GM18868 (cell line): ENCODE measurements at regions not wholly inside any gene's neighbourhood (a gene's known extent, or its start where the extent isn't known, plus 50 kb on each side); places are given as distances from the start of the nearest gene placed in this dataset.

Experiments used
- ATAC-seq: cut with Tn5 transposase; IDR thresholded peaks from one replicate; pipeline ENCODE4 v1.9.1; 2021; ENCODE audit warnings: mild to moderate bottlenecking, moderate library complexity; ENCODE audit not compliant: unreplicated experiment

DNA sequence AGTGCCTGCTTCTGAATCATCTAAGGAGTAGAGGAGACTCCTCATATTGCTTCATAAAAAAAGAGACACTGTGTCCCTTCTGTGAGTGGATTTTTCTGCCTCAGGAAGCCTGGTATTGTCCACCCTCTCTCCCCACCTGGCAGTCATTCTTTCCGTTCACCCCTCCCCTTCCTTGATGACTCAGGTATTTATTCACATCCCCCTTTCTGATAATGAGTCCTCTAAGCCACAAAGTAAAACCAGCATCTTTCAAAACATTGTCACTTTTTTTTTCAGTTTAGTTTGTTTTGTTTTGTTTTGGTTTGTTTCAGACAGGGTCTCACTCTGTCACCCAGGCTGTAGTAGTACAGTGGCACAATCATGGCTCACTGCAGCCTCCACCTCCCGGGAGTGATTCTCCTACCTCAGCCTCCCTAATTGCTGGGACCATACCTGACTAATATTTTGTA lies 65.2 kb upstream of the UBE2E1 start:
- ATAC-seq, result peak; percentile 88

GRCh38 chr3:23741036-23741706 lies 64.6 kb upstream of the UBE2E1 start:
- peak; percentile 19 for ATAC-seq

- ATAC-seq, result no peak
Measured at GRCh38 chr3:23743141-23743784, 62.5 kb upstream of the UBE2E1 start.

DNA sequence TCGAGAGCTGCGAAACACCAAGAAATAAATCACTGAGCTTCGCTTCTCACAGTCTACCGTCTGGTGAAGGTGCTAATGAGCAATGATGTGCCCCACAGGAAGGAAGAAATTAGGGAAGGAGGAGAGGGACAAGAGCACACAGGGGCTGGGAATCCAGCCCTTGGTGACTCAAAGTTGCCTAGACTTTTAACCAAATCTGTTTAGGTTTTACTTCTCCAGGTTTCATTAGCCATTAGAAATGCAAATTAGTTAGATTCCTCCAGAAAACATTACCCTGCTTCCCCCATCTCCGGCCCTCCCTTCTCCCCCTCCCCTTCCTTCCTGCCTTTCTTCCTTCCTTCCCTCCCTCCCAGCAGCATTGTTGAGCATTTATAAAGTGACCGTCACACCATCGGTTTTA lies 59.3 kb upstream of the UBE2E1 start:
- no peak for ATAC-seq

DNA sequence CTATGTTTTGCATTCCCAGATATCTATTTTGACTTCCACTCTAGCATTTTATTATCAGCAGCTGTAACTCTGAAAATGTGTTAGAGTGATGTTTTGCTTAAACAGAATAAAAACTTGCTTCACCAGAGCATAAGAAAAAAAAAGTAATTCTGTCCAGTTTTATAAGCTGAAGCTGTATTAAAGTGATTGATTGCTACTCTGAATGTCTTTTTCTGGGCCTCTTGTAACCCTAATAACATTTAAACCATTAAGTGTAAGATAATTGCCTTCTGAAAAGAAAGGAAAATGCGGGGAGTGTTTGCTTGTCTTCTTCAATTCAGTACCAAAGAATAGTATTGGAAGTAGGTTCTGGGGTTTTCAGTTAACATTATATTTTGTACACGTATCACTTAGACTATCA lies 57.9 kb upstream of the UBE2E1 start:
- ATAC-seq, result no peak

DNA sequence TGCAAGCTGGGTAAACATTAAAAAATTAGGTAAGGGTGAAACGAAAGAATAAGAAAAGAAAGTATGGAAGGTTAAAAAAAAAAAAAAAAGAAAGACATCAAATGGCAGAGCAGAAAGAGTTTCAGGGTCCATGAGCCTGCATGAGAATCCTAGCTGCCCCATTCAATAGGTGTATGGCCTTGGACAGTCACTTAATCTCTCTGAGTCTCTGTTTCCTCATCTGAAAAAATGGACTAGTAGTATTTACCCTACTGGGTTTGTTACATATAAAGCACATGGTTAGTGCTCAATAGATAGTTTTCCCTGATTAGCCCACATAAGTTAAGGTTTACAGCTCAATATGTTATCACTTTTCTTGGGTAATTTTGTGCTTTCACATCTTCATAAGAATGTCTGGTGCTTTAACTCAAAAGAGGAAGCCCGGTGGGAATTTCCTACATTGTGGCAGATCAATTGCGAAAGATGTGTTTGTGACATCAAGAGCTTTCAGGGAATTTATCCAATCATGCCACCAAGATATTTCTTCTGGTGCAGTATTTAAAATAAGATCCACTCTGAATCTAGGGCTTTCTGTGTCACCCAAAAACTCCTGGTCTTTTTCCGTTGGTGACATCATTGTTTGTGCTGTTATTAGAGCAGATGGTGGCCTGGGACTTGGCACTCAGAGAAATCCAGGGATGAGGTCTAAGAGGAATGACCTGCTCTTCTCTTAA lies 57.2 kb upstream of the UBE2E1 start:
- ATAC-seq, result peak; percentile 44

DNA sequence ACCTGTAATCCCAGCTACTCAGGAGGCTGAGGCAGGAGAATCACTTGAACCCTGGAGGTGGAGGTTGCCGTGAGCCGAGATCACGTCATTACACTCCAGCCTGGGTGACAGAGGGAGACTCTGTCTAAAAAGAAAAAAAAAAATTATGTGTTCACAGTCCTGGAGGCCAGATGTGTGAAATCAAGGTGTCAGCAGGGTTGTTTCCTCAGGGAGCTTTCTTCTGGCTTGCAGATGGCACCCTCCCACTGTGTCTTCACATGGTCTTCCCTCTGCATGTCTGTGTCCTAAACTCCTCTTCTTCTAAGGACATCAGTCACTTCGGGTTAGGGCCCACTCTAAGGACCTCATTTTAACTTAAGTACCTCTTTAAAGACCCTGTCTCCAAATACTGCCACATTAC lies 56.1 kb upstream of the UBE2E1 start:
- no peak for ATAC-seq

DNA sequence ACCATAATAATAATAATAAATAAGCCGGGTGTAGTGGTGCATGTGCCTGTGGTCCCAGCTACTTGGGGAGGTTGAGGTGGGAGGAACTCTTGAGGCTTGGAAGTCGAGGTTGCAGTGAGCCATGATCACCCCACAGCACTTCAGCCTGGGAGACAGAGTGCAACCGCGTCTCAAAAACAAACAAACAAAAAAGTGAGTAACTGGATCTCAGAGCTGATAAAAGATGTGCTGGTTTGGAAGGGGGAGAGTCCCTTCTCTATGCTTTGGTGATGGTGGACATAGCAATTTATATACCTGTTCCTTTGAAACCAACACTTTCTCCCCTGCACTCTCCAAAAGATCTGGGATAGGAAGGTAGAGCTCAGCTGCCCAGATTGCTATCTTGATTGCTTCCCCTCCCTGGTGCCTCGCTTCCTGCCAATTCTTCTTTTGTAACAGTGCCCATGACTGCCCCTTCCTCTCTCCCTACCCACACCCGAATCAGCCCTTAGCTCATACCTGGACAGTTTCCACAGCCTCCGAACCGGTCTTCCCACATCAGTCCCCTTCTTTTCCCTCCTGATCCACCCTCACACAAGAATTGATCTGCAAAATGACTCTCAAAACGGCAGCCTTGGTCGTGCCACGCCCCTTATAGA lies 55.1 kb upstream of the UBE2E1 start:
- ATAC-seq, result no peak

- ATAC-seq, result no peak
Measured at GRCh38 chr3:23751212-23751723, 54.5 kb upstream of the UBE2E1 start.

DNA sequence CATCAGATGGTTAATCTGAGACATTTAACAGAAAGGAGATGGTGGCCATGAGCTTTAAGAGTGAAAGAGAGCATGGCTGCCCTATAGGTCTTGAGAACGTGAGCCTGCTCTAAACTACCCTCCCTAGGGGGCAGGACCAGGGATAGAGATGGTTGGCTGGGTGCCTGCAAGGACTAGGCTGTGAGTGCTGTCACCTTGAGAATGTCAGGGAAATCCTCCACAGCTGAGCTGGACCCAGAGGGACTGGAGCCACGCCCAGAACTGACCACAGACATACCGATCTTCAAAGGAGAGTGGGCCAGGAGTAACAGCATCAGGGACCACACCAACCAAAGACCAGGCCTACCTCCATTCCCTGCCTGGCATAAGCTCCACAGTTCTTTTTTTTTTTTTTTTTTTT lies 53.6 kb upstream of the UBE2E1 start:
- no peak for ATAC-seq

DNA sequence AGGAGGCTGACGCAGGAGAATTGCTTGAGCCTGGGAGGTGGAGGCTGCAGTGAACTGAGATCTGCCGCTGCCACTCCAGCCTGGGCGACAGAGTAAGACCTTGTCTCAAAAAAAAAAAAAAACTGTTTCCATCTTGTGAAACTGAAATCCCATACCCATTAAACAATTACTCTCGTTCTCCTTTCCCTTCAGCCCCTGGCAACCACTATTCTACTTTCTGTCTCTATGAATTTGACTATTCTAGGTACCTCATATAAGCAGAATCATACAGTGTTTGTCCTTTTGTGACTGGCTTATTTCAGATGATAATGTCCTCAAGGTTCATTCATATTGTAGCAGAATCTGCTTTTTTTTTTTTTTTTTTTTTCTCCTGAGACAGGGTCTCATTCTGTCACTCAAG lies 51.5 kb upstream of the UBE2E1 start:
- ATAC-seq, result no peak
